ENCODE measurements at regions not wholly inside any gene's neighbourhood (a gene's known extent, or its start where the extent isn't known, plus 50 kb on each side); places are given as distances from the start of the nearest gene placed in this dataset.
A peak's percentile ranks its signal among the peaks of the same experiment; 100 is the strongest.
"Not testable (repeated sequence)": the region's sequence is repeated elsewhere in the genome, so short reads cannot be mapped to it uniquely, and the experiment has no call there.

GRCh38 chr6:130622142-130622541 lies 205.1 kb upstream of the SMLR1 start:
- H3K27ac Mint-ChIP-seq, result no peak overlapping the region
- no peak overlapping the region for H3K4me3 Mint-ChIP-seq
- intact Hi-C loops (cut with micrococcal nuclease), result loop anchor here (1.0 to 10.0 kb wide), 9 partner anchors 20 to 1127 kb away; no protein-coding TSS in a partner anchor
- no peak for DNase-seq (ENCODE audit: low spot score)
- H3K27me3 Mint-ChIP-seq (ENCODE audit: insufficient read depth), result no peaks in the 10 kb centered on the region
- H3K36me3 Mint-ChIP-seq (ENCODE audit: low read depth), result peaks cover 6% of the 10 kb centered on the region
- peaks cover 50% of the 10 kb centered on the region for H3K4me1 Mint-ChIP-seq (ENCODE audit: low read depth)
- peaks cover 18% of the 10 kb centered on the region for H3K9me3 Mint-ChIP-seq

- intact Hi-C loops (cut with micrococcal nuclease), result loop anchor here (5.0 to 10.0 kb wide), 4 partner anchors 597 to 1129 kb away; no protein-coding TSS in a partner anchor
Observed at GRCh38 chr6:130624046-130624445, 203.2 kb upstream of the SMLR1 start.

GRCh38 chr6:130625825-130626527 lies 201.2 kb upstream of the SMLR1 start:
- intact Hi-C loops (cut with micrococcal nuclease), result loop anchor here (1.0 to 10.0 kb wide), 8 partner anchors 51 to 1131 kb away; partner anchors contain the start of gene TMEM200A
- Mint-ChIP-seq H3K36me3 (ENCODE audit: low read depth) (peaks cover 6% of the 10 kb centered on the region), H3K4me3 (peak overlapping the region; percentile 15), H3K4me1 (ENCODE audit: low read depth) (peaks cover 49% of the 10 kb centered on the region), H3K27me3 (ENCODE audit: insufficient read depth) (no peaks in the 10 kb centered on the region), H3K9me3 (peaks cover 18% of the 10 kb centered on the region), H3K27ac (peak overlapping the region; percentile 81)
- no peak for DNase-seq (ENCODE audit: low spot score)

More at GRCh38 chr6:130624046-130624445, 203.2 kb upstream of the SMLR1 start:
- Mint-ChIP-seq H3K4me3 (no peak overlapping the region), H3K27ac (peak overlapping the region; percentile 18), H3K36me3 (ENCODE audit: low read depth) (peaks cover 6% of the 10 kb centered on the region), H3K27me3 (ENCODE audit: insufficient read depth) (no peaks in the 10 kb centered on the region), H3K4me1 (ENCODE audit: low read depth) (peaks cover 49% of the 10 kb centered on the region), H3K9me3 (peaks cover 18% of the 10 kb centered on the region)
- DNase-seq (ENCODE audit: low spot score), result no peak

GRCh38 chr6:130628862-130629261 lies 198.3 kb upstream of the SMLR1 start:
- Mint-ChIP-seq H3K27ac (no peak overlapping the region), H3K36me3 (ENCODE audit: low read depth) (peaks cover 3% of the 10 kb centered on the region), H3K27me3 (ENCODE audit: insufficient read depth) (no peaks in the 10 kb centered on the region), H3K4me1 (ENCODE audit: low read depth) (peaks cover 30% of the 10 kb centered on the region), H3K4me3 (no peak overlapping the region), H3K9me3 (peaks cover 1% of the 10 kb centered on the region)
- intact Hi-C loops (cut with micrococcal nuclease), result loop anchor here (5.0 to 10.0 kb wide), 4 partner anchors 68 to 1134 kb away; no protein-coding TSS in a partner anchor
- no peak for DNase-seq (ENCODE audit: low spot score)

- no peaks in the 10 kb centered on the region for H3K9me3 Mint-ChIP-seq
- peaks cover 2% of the 10 kb centered on the region for H3K36me3 Mint-ChIP-seq (ENCODE audit: low read depth)
- H3K4me3 Mint-ChIP-seq, result no peak overlapping the region
- peaks cover 22% of the 10 kb centered on the region for H3K4me1 Mint-ChIP-seq (ENCODE audit: low read depth)
- intact Hi-C loops (cut with micrococcal nuclease), result loop anchor here (5.0 to 10.0 kb wide), 4 partner anchors 68 to 1135 kb away; no protein-coding TSS in a partner anchor
- no peak for DNase-seq (ENCODE audit: low spot score)
- peak overlapping the region; percentile 50 for H3K27ac Mint-ChIP-seq
- no peaks in the 10 kb centered on the region for H3K27me3 Mint-ChIP-seq (ENCODE audit: insufficient read depth)
Observed at GRCh38 chr6:130629640-130630039, 197.6 kb upstream of the SMLR1 start.

GRCh38 chr6:130632277-130632676 lies 194.9 kb upstream of the SMLR1 start:
- intact Hi-C loops (cut with micrococcal nuclease), result no loop called here
- no peak for DNase-seq (ENCODE audit: low spot score)
- H3K36me3 Mint-ChIP-seq (ENCODE audit: low read depth), result peaks cover 7% of the 10 kb centered on the region
- H3K4me1 Mint-ChIP-seq (ENCODE audit: low read depth), result peaks cover 11% of the 10 kb centered on the region
- H3K27me3 Mint-ChIP-seq (ENCODE audit: insufficient read depth), result no peaks in the 10 kb centered on the region
- peaks cover 19% of the 10 kb centered on the region for H3K9me3 Mint-ChIP-seq
- H3K4me3 Mint-ChIP-seq, result no peak overlapping the region
- H3K27ac Mint-ChIP-seq, result no peak overlapping the region

- Mint-ChIP-seq H3K27ac (no peak overlapping the region), H3K27me3 (ENCODE audit: insufficient read depth) (no peaks in the 10 kb centered on the region), H3K4me3 (no peak overlapping the region), H3K36me3 (ENCODE audit: low read depth) (peaks cover 7% of the 10 kb centered on the region), H3K4me1 (ENCODE audit: low read depth) (peaks cover 11% of the 10 kb centered on the region), H3K9me3 (peaks cover 23% of the 10 kb centered on the region)
- no peak for DNase-seq (ENCODE audit: low spot score)
- intact Hi-C loops (cut with micrococcal nuclease), result no loop called here
Observed at GRCh38 chr6:130632897-130633296, 194.3 kb upstream of the SMLR1 start.

GRCh38 chr6:130643361-130643760 lies 183.8 kb upstream of the SMLR1 start:
- Mint-ChIP-seq H3K36me3 (ENCODE audit: low read depth) (peaks cover 10% of the 10 kb centered on the region), H3K4me1 (ENCODE audit: low read depth) (no peaks in the 10 kb centered on the region), H3K27ac (no peak overlapping the region), H3K4me3 (no peak overlapping the region), H3K9me3 (peaks cover 43% of the 10 kb centered on the region), H3K27me3 (ENCODE audit: insufficient read depth) (no peaks in the 10 kb centered on the region)
- DNase-seq (ENCODE audit: low spot score), result no peak
- intact Hi-C loops (cut with micrococcal nuclease), result no loop called here

GRCh38 chr6:130644175-130644574 lies 183.0 kb upstream of the SMLR1 start:
- no peak for DNase-seq (ENCODE audit: low spot score)
- Mint-ChIP-seq H3K9me3 (peaks cover 37% of the 10 kb centered on the region), H3K27me3 (ENCODE audit: insufficient read depth) (no peaks in the 10 kb centered on the region), H3K4me1 (ENCODE audit: low read depth) (no peaks in the 10 kb centered on the region), H3K4me3 (no peak overlapping the region), H3K27ac (no peak overlapping the region), H3K36me3 (ENCODE audit: low read depth) (peaks cover 6% of the 10 kb centered on the region)
- intact Hi-C loops (cut with micrococcal nuclease), result no loop called here

GRCh38 chr6:130644769-130645168 lies 182.4 kb upstream of the SMLR1 start:
- H3K4me3 Mint-ChIP-seq; H3K27ac Mint-ChIP-seq; intact Hi-C loops (cut with micrococcal nuclease); H3K36me3 Mint-ChIP-seq (ENCODE audit: low read depth); DNase-seq (ENCODE audit: low spot score); H3K4me1 Mint-ChIP-seq (ENCODE audit: low read depth); H3K27me3 Mint-ChIP-seq (ENCODE audit: insufficient read depth): not testable (repeated sequence)
- H3K9me3 Mint-ChIP-seq, result peaks cover 33% of the 10 kb centered on the region

GRCh38 chr6:130647246-130647645 lies 180.0 kb upstream of the SMLR1 start:
- H3K9me3 Mint-ChIP-seq, result peaks cover 39% of the 10 kb centered on the region
- H3K36me3 Mint-ChIP-seq (ENCODE audit: low read depth), result peaks cover 3% of the 10 kb centered on the region
- H3K27ac Mint-ChIP-seq, result no peak overlapping the region
- no peak for DNase-seq (ENCODE audit: low spot score)
- H3K4me1 Mint-ChIP-seq (ENCODE audit: low read depth), result no peaks in the 10 kb centered on the region
- intact Hi-C loops (cut with micrococcal nuclease), result no loop called here
- no peak overlapping the region for H3K4me3 Mint-ChIP-seq
- no peaks in the 10 kb centered on the region for H3K27me3 Mint-ChIP-seq (ENCODE audit: insufficient read depth)

GRCh38 chr6:130655586-130655985 lies 171.6 kb upstream of the SMLR1 start:
- DNase-seq (ENCODE audit: low spot score), result no peak
- no peak overlapping the region for H3K4me3 Mint-ChIP-seq
- peaks cover 5% of the 10 kb centered on the region for H3K27me3 Mint-ChIP-seq (ENCODE audit: insufficient read depth)
- intact Hi-C loops (cut with micrococcal nuclease), result no loop called here
- H3K4me1 Mint-ChIP-seq (ENCODE audit: low read depth), result peaks cover 5% of the 10 kb centered on the region
- no peak overlapping the region for H3K27ac Mint-ChIP-seq
- H3K36me3 Mint-ChIP-seq (ENCODE audit: low read depth), result peaks cover 1% of the 10 kb centered on the region
- peaks cover 6% of the 10 kb centered on the region for H3K9me3 Mint-ChIP-seq

- H3K4me1 Mint-ChIP-seq (ENCODE audit: low read depth), result peaks cover 5% of the 10 kb centered on the region
- H3K9me3 Mint-ChIP-seq, result peaks cover 6% of the 10 kb centered on the region
- no peak overlapping the region for H3K4me3 Mint-ChIP-seq
- DNase-seq (ENCODE audit: low spot score), result no peak
- H3K27me3 Mint-ChIP-seq (ENCODE audit: insufficient read depth), result peaks cover 4% of the 10 kb centered on the region
- no peak overlapping the region for H3K27ac Mint-ChIP-seq
- intact Hi-C loops (cut with micrococcal nuclease), result no loop called here
- H3K36me3 Mint-ChIP-seq (ENCODE audit: low read depth), result peaks cover 2% of the 10 kb centered on the region
Observed at GRCh38 chr6:130661077-130661476, 166.1 kb upstream of the SMLR1 start.

Data from activated T-helper 1 cell treated with anti-CD3 and anti-CD28 coated beads, Interleukin-12 subunit alpha, Interleukin-12 subunit beta, Interleukin-2, Interleukin-4 antibody, amounts not matched to agents 30 ng/mL and 10 ng/mL and 1 ng/mL, durations not matched to agents 14 hours and 24 hours and 36 hours (primary cell).